ENCODE measurements at regions not wholly inside any gene's neighbourhood (a gene's known extent, or its start where the extent isn't known, plus 50 kb on each side); places are given as distances from the start of the nearest gene placed in this dataset.

GRCh38 chr15:31161951-31162350, 60.4 kb upstream of the TRPM1 start:
- peaks cover 10% of the 10 kb centered on the region for H3K4me1 ChIP-seq (ENCODE audit: control insufficient read depth, insufficient read depth, low read length)
- no peaks in the 10 kb centered on the region for H3K27me3 ChIP-seq (ENCODE audit: control insufficient read depth, insufficient read depth, low read length)

GRCh38 chr15:31162721-31163510, 61.4 kb upstream of the TRPM1 start:
- H3K4me1 ChIP-seq (ENCODE audit: control insufficient read depth, insufficient read depth, low read length): peaks cover 10% of the 10 kb centered on the region
- H3K36me3 ChIP-seq (ENCODE audit: control insufficient read depth, insufficient read depth, low read length): no peaks in the 10 kb centered on the region
- H3K4me3 ChIP-seq (ENCODE audit: low read depth, low read length): no peak overlapping the region
- H3K27ac ChIP-seq (ENCODE audit: low read depth, low read length): no peak overlapping the region
- H3K27me3 ChIP-seq (ENCODE audit: control insufficient read depth, insufficient read depth, low read length): no peaks in the 10 kb centered on the region
- no peak overlapping the region for H3K9ac ChIP-seq (ENCODE audit: low read length)
- H3K9me3 ChIP-seq (ENCODE audit: control insufficient read depth, insufficient read depth, low read depth, low read length): no peaks in the 10 kb centered on the region

More at GRCh38 chr15:31161951-31162350, 60.4 kb upstream of the TRPM1 start:
- H3K9ac ChIP-seq (ENCODE audit: low read length): no peak overlapping the region
- no peaks in the 10 kb centered on the region; the same call in 1 of the 2 replicates for H3K9me3 ChIP-seq (ENCODE audit: control insufficient read depth, insufficient read depth, low read depth, low read length)
- no peak overlapping the region for H3K27ac ChIP-seq (ENCODE audit: low read depth, low read length)
- no peaks in the 10 kb centered on the region for H3K36me3 ChIP-seq (ENCODE audit: control insufficient read depth, insufficient read depth, low read length)
- H3K4me3 ChIP-seq (ENCODE audit: low read depth, low read length): no peak overlapping the region

GRCh38 chr15:31163769-31164572, 62.4 kb upstream of the TRPM1 start:
- Histone ChIP-seq H3K27ac (ENCODE audit: low read depth, low read length) (no peak overlapping the region), H3K9me3 (ENCODE audit: control insufficient read depth, insufficient read depth, low read depth, low read length) (no peaks in the 10 kb centered on the region), H3K4me3 (ENCODE audit: low read depth, low read length) (no peak overlapping the region), H3K36me3 (ENCODE audit: control insufficient read depth, insufficient read depth, low read length) (no peaks in the 10 kb centered on the region), H3K27me3 (ENCODE audit: control insufficient read depth, insufficient read depth, low read length) (no peaks in the 10 kb centered on the region), H3K4me1 (ENCODE audit: control insufficient read depth, insufficient read depth, low read length) (peaks cover 8% of the 10 kb centered on the region), H3K9ac (ENCODE audit: low read length) (no peak overlapping the region)

- Histone ChIP-seq H3K36me3 (ENCODE audit: control insufficient read depth, insufficient read depth, low read length) (no peaks in the 10 kb centered on the region), H3K27me3 (ENCODE audit: control insufficient read depth, insufficient read depth, low read length) (no peaks in the 10 kb centered on the region), H3K4me3 (ENCODE audit: low read depth, low read length) (no peak overlapping the region), H3K9ac (ENCODE audit: low read length) (no peak overlapping the region), H3K4me1 (ENCODE audit: control insufficient read depth, insufficient read depth, low read length) (peaks cover 4% of the 10 kb centered on the region; the same call in 1 of the 2 replicates), H3K27ac (ENCODE audit: low read depth, low read length) (no peak overlapping the region), H3K9me3 (ENCODE audit: control insufficient read depth, insufficient read depth, low read depth, low read length) (no peaks in the 10 kb centered on the region)
Measured at GRCh38 chr15:31164573-31164912, 63.0 kb upstream of the TRPM1 start.

- H3K4me1 ChIP-seq (ENCODE audit: control insufficient read depth, insufficient read depth, low read length): no peaks in the 10 kb centered on the region
- H3K4me3 ChIP-seq (ENCODE audit: low read depth, low read length): no peak overlapping the region
- H3K36me3 ChIP-seq (ENCODE audit: control insufficient read depth, insufficient read depth, low read length): no peaks in the 10 kb centered on the region
- no peaks in the 10 kb centered on the region for H3K9me3 ChIP-seq (ENCODE audit: control insufficient read depth, insufficient read depth, low read depth, low read length)
- no peak overlapping the region for H3K27ac ChIP-seq (ENCODE audit: low read depth, low read length)
- H3K27me3 ChIP-seq (ENCODE audit: control insufficient read depth, insufficient read depth, low read length): no peaks in the 10 kb centered on the region
- no peak overlapping the region for H3K9ac ChIP-seq (ENCODE audit: low read length)
Measured at GRCh38 chr15:31169558-31169957, 68.0 kb upstream of the TRPM1 start.

GRCh38 chr15:31171731-31172130, 70.2 kb upstream of the TRPM1 start:
- H3K36me3 ChIP-seq (ENCODE audit: control insufficient read depth, insufficient read depth, low read length): no peaks in the 10 kb centered on the region
- H3K27ac ChIP-seq (ENCODE audit: low read depth, low read length): no peak overlapping the region
- H3K9ac ChIP-seq (ENCODE audit: low read length): no peak overlapping the region
- H3K9me3 ChIP-seq (ENCODE audit: control insufficient read depth, insufficient read depth, low read depth, low read length): no peaks in the 10 kb centered on the region
- no peaks in the 10 kb centered on the region for H3K4me1 ChIP-seq (ENCODE audit: control insufficient read depth, insufficient read depth, low read length)
- H3K27me3 ChIP-seq (ENCODE audit: control insufficient read depth, insufficient read depth, low read length): no peaks in the 10 kb centered on the region
- H3K4me3 ChIP-seq (ENCODE audit: low read depth, low read length): no peak overlapping the region

- Histone ChIP-seq H3K9me3 (ENCODE audit: control insufficient read depth, insufficient read depth, low read depth, low read length) (no peaks in the 10 kb centered on the region), H3K4me3 (ENCODE audit: low read depth, low read length) (no peak overlapping the region), H3K9ac (ENCODE audit: low read length) (no peak overlapping the region), H3K36me3 (ENCODE audit: control insufficient read depth, insufficient read depth, low read length) (no peaks in the 10 kb centered on the region), H3K27me3 (ENCODE audit: control insufficient read depth, insufficient read depth, low read length) (no peaks in the 10 kb centered on the region), H3K27ac (ENCODE audit: low read depth, low read length) (no peak overlapping the region), H3K4me1 (ENCODE audit: control insufficient read depth, insufficient read depth, low read length) (peaks cover under 1% of the 10 kb centered on the region; the same call in 1 of the 2 replicates)
Measured at GRCh38 chr15:31172606-31173005, 71.1 kb upstream of the TRPM1 start.

GRCh38 chr15:31173790-31174450, 72.4 kb upstream of the TRPM1 start:
- Histone ChIP-seq H3K9me3 (ENCODE audit: control insufficient read depth, insufficient read depth, low read depth, low read length) (no peaks in the 10 kb centered on the region), H3K4me3 (ENCODE audit: low read depth, low read length) (no peak overlapping the region), H3K36me3 (ENCODE audit: control insufficient read depth, insufficient read depth, low read length) (no peaks in the 10 kb centered on the region), H3K27ac (ENCODE audit: low read depth, low read length) (no peak overlapping the region), H3K9ac (ENCODE audit: low read length) (no peak overlapping the region), H3K4me1 (ENCODE audit: control insufficient read depth, insufficient read depth, low read length) (peaks cover 8% of the 10 kb centered on the region), H3K27me3 (ENCODE audit: control insufficient read depth, insufficient read depth, low read length) (no peaks in the 10 kb centered on the region)

GRCh38 chr15:31175484-31175883, 74.0 kb upstream of the TRPM1 start:
- Histone ChIP-seq H3K27ac (ENCODE audit: low read depth, low read length) (no peak overlapping the region), H3K4me1 (ENCODE audit: control insufficient read depth, insufficient read depth, low read length) (peaks cover 13% of the 10 kb centered on the region), H3K4me3 (ENCODE audit: low read depth, low read length) (no peak overlapping the region), H3K9me3 (ENCODE audit: control insufficient read depth, insufficient read depth, low read depth, low read length) (no peaks in the 10 kb centered on the region), H3K9ac (ENCODE audit: low read length) (no peak overlapping the region), H3K27me3 (ENCODE audit: control insufficient read depth, insufficient read depth, low read length) (no peaks in the 10 kb centered on the region), H3K36me3 (ENCODE audit: control insufficient read depth, insufficient read depth, low read length) (no peaks in the 10 kb centered on the region)

- Histone ChIP-seq H3K27me3 (ENCODE audit: control insufficient read depth, insufficient read depth, low read length) (no peaks in the 10 kb centered on the region), H3K36me3 (ENCODE audit: control insufficient read depth, insufficient read depth, low read length) (no peaks in the 10 kb centered on the region), H3K4me3 (ENCODE audit: low read depth, low read length) (no peak overlapping the region), H3K4me1 (ENCODE audit: control insufficient read depth, insufficient read depth, low read length) (peaks cover 13% of the 10 kb centered on the region), H3K27ac (ENCODE audit: low read depth, low read length) (no peak overlapping the region), H3K9me3 (ENCODE audit: control insufficient read depth, insufficient read depth, low read depth, low read length) (peaks cover 8% of the 10 kb centered on the region; the same call in 1 of the 2 replicates), H3K9ac (ENCODE audit: low read length) (no peak overlapping the region)
Measured at GRCh38 chr15:31177951-31178350, 76.4 kb upstream of the TRPM1 start.

GRCh38 chr15:31178705-31179104, 77.2 kb upstream of the TRPM1 start:
- no peak overlapping the region for H3K4me3 ChIP-seq (ENCODE audit: low read depth, low read length)
- H3K27ac ChIP-seq (ENCODE audit: low read depth, low read length): no peak overlapping the region
- H3K27me3 ChIP-seq (ENCODE audit: control insufficient read depth, insufficient read depth, low read length): no peaks in the 10 kb centered on the region
- peaks cover 15% of the 10 kb centered on the region for H3K9me3 ChIP-seq (ENCODE audit: control insufficient read depth, insufficient read depth, low read depth, low read length)
- no peaks in the 10 kb centered on the region for H3K36me3 ChIP-seq (ENCODE audit: control insufficient read depth, insufficient read depth, low read length)
- H3K4me1 ChIP-seq (ENCODE audit: control insufficient read depth, insufficient read depth, low read length): peaks cover 13% of the 10 kb centered on the region
- no peak overlapping the region for H3K9ac ChIP-seq (ENCODE audit: low read length)

Data from HUES6 (cell line).